Activated T-cell treated with anti-CD3 and anti-CD28 coated beads, Interleukin-2, amount 50 U/mL, for 4 hours (primary cell): ENCODE measurements at regions not wholly inside any gene's neighbourhood (a gene's known extent, or its start where the extent isn't known, plus 50 kb on each side); places are given as distances from the start of the nearest gene placed in this dataset.

ENCODE experiments used
- ATAC-seq, 2 donors: fragments of 200-7000 bp; cut with Tn5 transposase; one replicate each; pipeline ENCODE4 v1.10.0; 2021
- DNase-seq: peaks from one replicate; pipeline ENCODE4 v3.0.0-alpha.2; 2020
- H3K27me3 Mint-ChIP-seq: one replicate; pipeline ENCODE4 v1.8.0; 2021; ENCODE audit warnings: low read depth, mixed read lengths
- H3K36me3 Mint-ChIP-seq: one replicate; pipeline ENCODE4 v1.8.0; 2022; ENCODE audit warnings: mixed read lengths; ENCODE audit not compliant: insufficient read depth
- H3K4me1 Mint-ChIP-seq: one replicate; pipeline ENCODE4 v1.8.0; 2021; ENCODE audit warnings: low read depth, mixed read lengths
- H3K4me3 Mint-ChIP-seq: one replicate; pipeline ENCODE4 v1.8.0; 2021; ENCODE audit warnings: mild to moderate bottlenecking, moderate library complexity, mixed read lengths
- H3K9me3 Mint-ChIP-seq: one replicate; pipeline ENCODE4 v1.8.0; 2021; ENCODE audit warnings: mixed read lengths

- DNase-seq (no peak), ATAC-seq (no peak)
- no peaks in the 10 kb centered on the region for H3K4me1 Mint-ChIP-seq
- H3K36me3 Mint-ChIP-seq, result no peaks in the 10 kb centered on the region
- H3K4me3 Mint-ChIP-seq, result no peak overlapping the region
- no peaks in the 10 kb centered on the region for H3K27me3 Mint-ChIP-seq
- peaks cover 3% of the 10 kb centered on the region for H3K9me3 Mint-ChIP-seq
Measured at GRCh38 chr4:157918036-157918832, 254.6 kb downstream of the GASK1B start.

- Mint-ChIP-seq H3K36me3 (no peaks in the 10 kb centered on the region), H3K9me3 (no peaks in the 10 kb centered on the region), H3K4me3 (no peak overlapping the region), H3K4me1 (no peaks in the 10 kb centered on the region), H3K27me3 (no peaks in the 10 kb centered on the region)
- ATAC-seq (no peak), DNase-seq (no peak)
Measured at GRCh38 chr4:157912212-157912611, 260.6 kb downstream of the GASK1B start.

GRCh38 chr4:157911662-157912061, 261.2 kb downstream of the GASK1B start:
- Mint-ChIP-seq H3K9me3 (no peaks in the 10 kb centered on the region), H3K4me1 (no peaks in the 10 kb centered on the region), H3K27me3 (no peaks in the 10 kb centered on the region), H3K4me3 (no peak overlapping the region), H3K36me3 (no peaks in the 10 kb centered on the region)
- DNase-seq (no peak), ATAC-seq (no peak)

DNA sequence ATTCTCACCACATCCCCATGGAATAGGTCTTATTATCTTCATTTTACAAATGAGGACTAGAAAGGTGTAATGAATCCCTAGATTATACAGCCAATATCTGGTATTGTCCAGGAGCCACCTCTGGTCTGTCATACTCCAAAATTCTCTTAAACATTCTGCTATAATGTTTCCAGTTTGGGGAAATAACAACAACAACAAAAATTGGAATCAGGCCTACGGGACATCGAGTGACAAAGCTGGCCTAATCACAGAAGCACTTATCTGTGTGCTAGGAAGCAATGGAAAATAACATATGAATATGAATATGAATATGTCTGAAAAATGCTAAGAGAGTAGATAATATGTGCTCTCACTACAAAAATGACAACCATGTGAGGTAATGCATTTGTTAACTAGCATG, 264.1 kb downstream of the GASK1B start:
- no peaks in the 10 kb centered on the region for H3K9me3 Mint-ChIP-seq
- H3K36me3 Mint-ChIP-seq, result no peaks in the 10 kb centered on the region
- no peak overlapping the region for H3K4me3 Mint-ChIP-seq
- ATAC-seq (no peak), DNase-seq (no peak)
- no peaks in the 10 kb centered on the region for H3K4me1 Mint-ChIP-seq
- no peaks in the 10 kb centered on the region for H3K27me3 Mint-ChIP-seq

- Mint-ChIP-seq H3K36me3 (no peaks in the 10 kb centered on the region), H3K4me1 (no peaks in the 10 kb centered on the region), H3K27me3 (no peaks in the 10 kb centered on the region), H3K9me3 (no peaks in the 10 kb centered on the region), H3K4me3 (no peak overlapping the region)
- ATAC-seq (no peak), DNase-seq (no peak)
Measured at GRCh38 chr4:157908031-157908430, 264.8 kb downstream of the GASK1B start.

GRCh38 chr4:157907226-157907946, 265.4 kb downstream of the GASK1B start:
- DNase-seq, result no peak
- Mint-ChIP-seq H3K36me3 (no peaks in the 10 kb centered on the region), H3K4me3 (no peak overlapping the region), H3K27me3 (no peaks in the 10 kb centered on the region), H3K4me1 (no peaks in the 10 kb centered on the region), H3K9me3 (peaks cover 3% of the 10 kb centered on the region)
- no peak for ATAC-seq

GRCh38 chr4:157898836-157899605, 273.8 kb downstream of the GASK1B start:
- Mint-ChIP-seq H3K27me3 (no peaks in the 10 kb centered on the region), H3K4me3 (no peak overlapping the region), H3K4me1 (no peaks in the 10 kb centered on the region), H3K36me3 (no peaks in the 10 kb centered on the region), H3K9me3 (peaks cover 3% of the 10 kb centered on the region)
- no peak for ATAC-seq
- no peak for DNase-seq

DNA sequence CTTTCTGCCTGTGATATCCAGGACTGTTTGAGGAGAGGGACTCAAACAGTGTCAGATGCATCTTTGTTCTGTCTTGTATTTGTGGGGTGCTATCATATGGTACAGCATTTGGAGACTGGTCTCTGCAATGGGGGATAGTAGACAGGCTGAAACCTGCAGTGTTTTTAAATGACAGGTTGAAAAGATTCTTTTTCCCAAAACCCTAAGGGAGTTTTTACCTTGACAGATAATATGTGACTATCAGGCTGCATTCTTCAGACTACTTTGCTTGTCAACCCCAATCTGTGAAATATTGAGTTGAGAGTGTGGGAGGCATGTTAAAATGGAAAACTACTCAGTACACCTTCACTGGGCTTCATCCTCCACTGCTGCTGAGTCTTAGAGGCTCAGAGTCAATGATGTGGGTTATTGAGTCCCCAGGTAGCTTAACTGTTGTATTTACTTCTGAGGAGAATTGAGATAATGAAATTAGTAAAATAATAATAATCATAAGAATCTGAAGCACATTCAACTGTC, 274.9 kb downstream of the GASK1B start:
- Mint-ChIP-seq H3K4me3 (no peak overlapping the region), H3K4me1 (no peaks in the 10 kb centered on the region), H3K36me3 (no peaks in the 10 kb centered on the region), H3K9me3 (peaks cover 3% of the 10 kb centered on the region), H3K27me3 (no peaks in the 10 kb centered on the region)
- DNase-seq (no peak), ATAC-seq (no peak)

DNA sequence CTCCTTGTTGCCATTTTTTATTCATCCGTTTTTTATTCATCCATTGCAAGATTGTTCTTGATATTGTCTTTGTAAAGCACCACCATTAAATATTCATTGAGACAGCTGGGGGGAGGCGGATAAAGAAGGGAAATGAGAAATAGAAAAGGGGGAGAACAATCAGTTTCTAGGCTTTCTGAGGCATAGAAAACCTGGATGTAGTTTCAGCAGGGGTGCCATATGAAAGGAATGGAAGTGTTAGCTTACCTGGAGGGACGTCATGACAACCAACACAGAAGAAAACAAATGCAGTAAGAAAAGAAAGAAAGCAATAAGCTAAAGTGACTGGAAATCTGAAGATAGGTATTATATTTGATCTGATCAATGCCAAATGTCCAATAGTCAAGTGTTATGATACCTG, 276.1 kb downstream of the GASK1B start:
- no peak for ATAC-seq

GRCh38 chr4:157895205-157895604, 277.6 kb downstream of the GASK1B start:
- Mint-ChIP-seq H3K27me3 (no peaks in the 10 kb centered on the region), H3K4me1 (no peaks in the 10 kb centered on the region), H3K9me3 (no peaks in the 10 kb centered on the region), H3K36me3 (no peaks in the 10 kb centered on the region), H3K4me3 (no peak overlapping the region)
- DNase-seq (no peak), ATAC-seq (no peak)

More for the DNA sequence above, 276.1 kb downstream of the GASK1B start:
- Mint-ChIP-seq H3K9me3 (no peaks in the 10 kb centered on the region), H3K4me3 (no peak overlapping the region), H3K27me3 (no peaks in the 10 kb centered on the region), H3K36me3 (no peaks in the 10 kb centered on the region), H3K4me1 (no peaks in the 10 kb centered on the region)
- DNase-seq, result no peak

DNA sequence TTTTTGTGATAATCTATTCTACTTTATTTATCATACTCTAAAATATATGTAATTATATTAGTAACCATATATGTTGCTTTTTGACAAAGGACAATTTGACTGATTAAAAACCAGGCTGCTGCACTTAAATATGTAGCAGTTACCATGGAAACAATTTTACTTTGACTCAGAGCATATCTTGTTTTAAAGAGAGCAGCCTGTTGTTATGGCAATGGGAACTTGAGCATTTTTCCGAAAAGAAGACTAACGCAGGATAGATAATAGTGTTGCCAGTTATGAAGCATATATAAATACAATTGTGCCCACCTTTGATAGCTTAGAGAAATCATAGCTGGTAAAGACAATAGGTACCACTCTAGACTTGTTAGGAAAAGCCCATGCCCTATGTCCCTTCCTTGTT, 283.0 kb downstream of the GASK1B start:
- no peak for DNase-seq
- no peaks in the 10 kb centered on the region for H3K27me3 Mint-ChIP-seq
- H3K4me3 Mint-ChIP-seq, result no peak overlapping the region
- no peaks in the 10 kb centered on the region for H3K4me1 Mint-ChIP-seq
- ATAC-seq, result no peak
- no peaks in the 10 kb centered on the region for H3K36me3 Mint-ChIP-seq
- no peaks in the 10 kb centered on the region for H3K9me3 Mint-ChIP-seq

GRCh38 chr4:157888281-157888680, 284.5 kb downstream of the GASK1B start:
- no peak for ATAC-seq
- no peaks in the 10 kb centered on the region for H3K4me1 Mint-ChIP-seq

DNA sequence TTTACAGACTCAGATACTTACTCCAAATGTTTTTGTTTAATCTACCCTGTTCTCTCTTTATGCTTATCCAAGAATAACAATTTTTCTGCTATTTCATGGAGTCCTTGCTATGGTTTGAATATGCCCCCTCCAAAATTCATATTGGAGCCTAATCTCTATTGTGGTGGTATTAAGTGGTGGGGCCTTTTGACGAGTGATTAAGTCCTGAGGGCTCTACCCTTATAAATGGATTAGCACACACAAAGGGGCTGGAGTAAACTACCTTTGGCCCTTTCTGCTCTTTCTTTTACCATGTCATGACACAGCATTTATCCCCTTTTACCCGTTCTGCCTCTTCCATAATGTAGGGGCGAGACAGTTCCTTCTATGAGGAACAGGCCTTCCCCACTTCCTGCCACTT, 285.5 kb downstream of the GASK1B start:
- Mint-ChIP-seq H3K4me3 (no peak overlapping the region), H3K4me1 (no peaks in the 10 kb centered on the region)

More at GRCh38 chr4:157888281-157888680, 284.5 kb downstream of the GASK1B start:
- Mint-ChIP-seq H3K4me3 (no peak overlapping the region), H3K36me3 (no peaks in the 10 kb centered on the region), H3K9me3 (no peaks in the 10 kb centered on the region), H3K27me3 (no peaks in the 10 kb centered on the region)
- DNase-seq, result no peak

GRCh38 chr4:157886645-157887044, 286.2 kb downstream of the GASK1B start:
- H3K27me3 Mint-ChIP-seq, result no peaks in the 10 kb centered on the region
- no peaks in the 10 kb centered on the region for H3K4me1 Mint-ChIP-seq
- no peaks in the 10 kb centered on the region for H3K36me3 Mint-ChIP-seq
- ATAC-seq (no peak), DNase-seq (no peak)
- H3K9me3 Mint-ChIP-seq, result no peaks in the 10 kb centered on the region
- no peak overlapping the region for H3K4me3 Mint-ChIP-seq

More for the DNA sequence above, 285.5 kb downstream of the GASK1B start:
- Mint-ChIP-seq H3K27me3 (no peaks in the 10 kb centered on the region), H3K9me3 (no peaks in the 10 kb centered on the region), H3K36me3 (no peaks in the 10 kb centered on the region)
- DNase-seq (no peak), ATAC-seq (no peak)
